GM13977 (cell line): ENCODE measurements at regions not wholly inside any gene's neighbourhood (a gene's known extent, or its start where the extent isn't known, plus 50 kb on each side); places are given as distances from the start of the nearest gene placed in this dataset.

Experiments
- DNase-seq: peaks from one replicate; pipeline ENCODE4 v3.0.0; 2012; ENCODE audit warnings: low spot score
- CTCF ChIP-seq: IDR thresholded peaks from 2 replicates; pipeline ENCODE4 v1.5.1; 2012; ENCODE audit warnings: mild to moderate bottlenecking, control low read depth; ENCODE audit not compliant: insufficient read depth; ENCODE audit errors: extremely low read depth, missing control alignments
- in situ Hi-C: fragments of 300-500 bp; cut with MboI; formaldehyde crosslinking; loops from one replicate; pipeline ENCODE4 v1.12.0; 2022; ENCODE audit warnings: low sequenced_read_pairs, low pct_unique_long_range_greater_than_20kb, mixed read lengths, inconsistent platforms; ENCODE audit not compliant: unreplicated experiment

DNA sequence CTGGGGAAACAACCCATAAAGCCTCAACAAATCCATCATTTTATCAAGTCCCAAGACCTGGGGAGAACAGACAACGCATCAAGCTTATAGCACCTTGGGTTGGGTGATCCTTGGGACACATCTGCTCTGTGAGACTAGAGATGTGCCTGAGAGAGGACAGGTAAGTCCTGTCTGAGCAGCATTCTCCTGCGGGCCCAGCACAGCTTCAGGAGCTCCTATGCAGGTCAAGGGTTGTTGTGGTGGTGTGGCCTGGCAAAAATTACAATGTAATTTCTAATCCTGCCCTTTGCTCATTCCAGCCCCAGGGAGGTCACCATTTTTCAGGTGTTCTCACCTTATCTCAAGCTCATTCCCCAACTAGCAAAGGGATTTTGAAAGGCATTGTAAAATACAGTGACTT, 608.1 kb upstream of the CAMK1G start:
- no peak for TF ChIP-seq CTCF
- in situ Hi-C loops = no loop called here

GRCh38 chr1:208977012-208977411, 606.5 kb upstream of the CAMK1G start:
- TF ChIP-seq CTCF = no peak
- DNase-seq = no peak
- in situ Hi-C loops = no loop called here

More for the DNA sequence above, 608.1 kb upstream of the CAMK1G start:
- no peak for DNase-seq

DNA sequence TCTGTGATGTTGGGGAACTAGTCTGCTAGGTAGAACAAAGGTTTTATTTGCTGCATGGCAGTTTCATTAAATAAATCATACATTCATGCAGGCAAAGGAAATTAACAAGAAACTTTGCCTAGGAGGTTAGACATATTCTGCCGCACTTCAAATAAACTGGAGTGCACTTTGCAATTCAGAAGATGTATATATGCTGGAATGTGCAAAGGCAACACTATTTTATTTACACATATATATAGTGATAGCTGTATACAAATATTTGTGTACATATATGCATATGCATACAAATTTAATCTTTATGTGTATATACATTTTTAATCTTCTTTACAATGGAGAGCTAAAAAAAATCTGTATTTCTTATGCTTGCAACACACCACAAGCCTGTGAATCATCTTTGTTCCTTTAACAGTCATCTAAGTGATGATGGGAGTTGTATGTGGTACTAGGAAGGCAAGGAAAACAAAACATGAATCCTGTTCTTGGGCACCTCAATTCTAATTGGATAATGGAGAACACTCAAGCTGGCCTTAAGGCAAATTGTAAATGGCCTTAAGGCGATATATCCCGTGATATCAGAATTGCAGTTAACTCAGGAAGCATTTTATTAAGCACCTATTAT, 605.8 kb upstream of the CAMK1G start:
- no peak for TF ChIP-seq CTCF
- no peak for DNase-seq
- in situ Hi-C loops = no loop called here

GRCh38 chr1:208979776-208980175, 603.7 kb upstream of the CAMK1G start:
- in situ Hi-C loops = no loop called here
- no peak for DNase-seq
- TF ChIP-seq CTCF = no peak

DNA sequence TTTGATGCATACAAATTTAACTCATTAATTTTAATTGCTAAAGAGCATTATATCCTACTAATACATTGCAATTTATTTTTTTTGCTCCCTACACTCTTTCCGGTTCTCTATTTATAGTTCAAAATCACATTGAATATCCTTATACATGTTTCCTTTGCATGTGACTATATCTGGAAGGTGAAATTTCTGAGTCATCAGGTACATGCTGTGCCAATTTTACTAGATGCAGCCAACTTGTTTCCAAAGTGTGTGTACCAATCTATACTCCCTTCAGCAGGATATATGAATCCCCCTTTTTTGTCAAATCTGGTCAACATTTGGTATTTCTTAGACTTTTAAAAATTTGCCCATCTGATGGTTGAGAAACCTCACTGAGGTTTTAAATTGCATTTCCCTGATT, 602.9 kb upstream of the CAMK1G start:
- in situ Hi-C loops = no loop called here
- DNase-seq = no peak
- TF ChIP-seq CTCF = no peak

GRCh38 chr1:208985231-208985630, 598.3 kb upstream of the CAMK1G start:
- no peak for TF ChIP-seq CTCF
- no peak for DNase-seq
- in situ Hi-C loops = no loop called here
